Left lung (tissue), 4 donors: ENCODE measurements at regions not wholly inside any gene's neighbourhood (a gene's known extent, or its start where the extent isn't known, plus 50 kb on each side); places are given as distances from the start of the nearest gene placed in this dataset.
A peak's percentile ranks its signal among the peaks of the same experiment; 100 is the strongest.

Experiments used
- ATAC-seq: fragments of 200-7000 bp; cut with Tn5 transposase; one replicate; pipeline ENCODE4 v1.9.1; 2020; ENCODE audit warnings: moderate library complexity
- DNase-seq, 4 donors: peaks; one replicate each; pipeline ENCODE4 v3.0.0-alpha.2; 2013 to 2020
- H3K27ac ChIP-seq, 2 donors: fragments of 200-600 bp; sonication (generic) in 1 of 2; one replicate each; pipeline versions ENCODE4 v1.5.0 to v1.8.0; 2020 to 2021
- H3K27me3 ChIP-seq, 2 donors: fragments of 200-600 bp; sonication (generic) in 1 of 2; one replicate each; pipeline versions ENCODE4 v1.5.0 to v1.8.0; 2020 to 2021
- H3K36me3 ChIP-seq, 2 donors: fragments of 200-600 bp; sonication (generic) in 1 of 2; one replicate each; pipeline versions ENCODE4 v1.5.0 to v1.8.0; 2020 to 2021
- H3K4me1 ChIP-seq, 2 donors: fragments of 200-600 bp; one replicate each; pipeline ENCODE4 v1.8.0; 2021
- H3K4me3 ChIP-seq, 2 donors: fragments of 200-600 bp; sonication (generic) in 1 of 2; one replicate each; pipeline versions ENCODE4 v1.5.0 to v1.8.0; 2020 to 2021; ENCODE audit warnings: mild to moderate bottlenecking in 1 of 2
- H3K9me3 ChIP-seq, 2 donors: fragments of 200-600 bp; sonication (generic) in 1 of 2; one replicate each; pipeline versions ENCODE4 v1.5.0 to v1.8.0; 2020 to 2021
- CTCF ChIP-seq, 2 donors: fragments of 200-600 bp; sonication (generic) in 1 of 2; IDR thresholded peaks; one replicate each; pipeline versions ENCODE4 v1.5.0 to v1.8.0; 2021; ENCODE audit warnings: antibody characterized with exemption in 2 of 2
- intact Hi-C, 2 donors: fragments of 100-400 bp; cut with DNase I; formaldehyde crosslinking; loops; one replicate each; pipeline versions ENCODE4 v1.11.2 to v1.14.2; 2022
- donor health status: DM: no; HTN: yes; CAD: no.
- donor health status: DM: no; HTN: no; CAD: no.

GRCh38 chr5:42301349-42301748 is 121.9 kb upstream of the GHR start:
- DNase-seq (peak in 1 of 4 donors; percentile 4), ATAC-seq (no peak)
- no peaks in the 10 kb centered on the region for H3K27me3 ChIP-seq
- no peak for TF ChIP-seq CTCF (IDR thresholded peaks at IDR 0.05)
- H3K4me1 ChIP-seq = no peaks in the 10 kb centered on the region
- no peak overlapping the region for H3K4me3 ChIP-seq
- peaks cover 0 to 11% of the 10 kb centered on the region in 2 donors for H3K9me3 ChIP-seq
- no peaks in the 10 kb centered on the region for H3K36me3 ChIP-seq
- H3K27ac ChIP-seq = no peak overlapping the region
- intact Hi-C loops = no loop called here

GRCh38 chr5:42302186-42302585 is 121.1 kb upstream of the GHR start:
- DNase-seq (no peak), ATAC-seq (no peak)
- Histone ChIP-seq H3K36me3 (no peaks in the 10 kb centered on the region), H3K4me1 (no peaks in the 10 kb centered on the region), H3K4me3 (no peak overlapping the region), H3K27ac (no peak overlapping the region), H3K9me3 (peaks cover 0 to 4% of the 10 kb centered on the region in 2 donors), H3K27me3 (no peaks in the 10 kb centered on the region)
- intact Hi-C loops = no loop called here
- no peak for TF ChIP-seq CTCF (IDR thresholded peaks at IDR 0.05)

- H3K9me3 ChIP-seq = no peaks in the 10 kb centered on the region
- H3K27me3 ChIP-seq = no peaks in the 10 kb centered on the region
- intact Hi-C loops = no loop called here
- no peak for TF ChIP-seq CTCF (IDR thresholded peaks at IDR 0.05)
- no peaks in the 10 kb centered on the region for H3K4me1 ChIP-seq
- no peak for ATAC-seq
- no peak for DNase-seq
- H3K4me3 ChIP-seq = no peak overlapping the region
- no peaks in the 10 kb centered on the region for H3K36me3 ChIP-seq
- H3K27ac ChIP-seq = no peak overlapping the region
Observed at GRCh38 chr5:42306287-42306686, 117.0 kb upstream of the GHR start.

- TF ChIP-seq CTCF (IDR thresholded peaks at IDR 0.05) = no peak
Observed at GRCh38 chr5:42309865-42310264, 113.4 kb upstream of the GHR start.

GRCh38 chr5:42315214-42315613 is 108.0 kb upstream of the GHR start:
- Histone ChIP-seq H3K36me3 (no peaks in the 10 kb centered on the region), H3K27me3 (no peaks in the 10 kb centered on the region), H3K4me1 (no peaks in the 10 kb centered on the region), H3K9me3 (peaks cover 0 to 27% of the 10 kb centered on the region in 2 donors), H3K27ac (no peak overlapping the region), H3K4me3 (no peak overlapping the region)
- TF ChIP-seq CTCF (IDR thresholded peaks at IDR 0.05) = no peak
- DNase-seq (no peak), ATAC-seq (no peak)
- intact Hi-C loops = no loop called here

More at GRCh38 chr5:42309865-42310264, 113.4 kb upstream of the GHR start:
- ATAC-seq (no peak), DNase-seq (no peak)
- Histone ChIP-seq H3K9me3 (no peaks in the 10 kb centered on the region), H3K4me1 (no peaks in the 10 kb centered on the region), H3K27ac (no peak overlapping the region), H3K4me3 (no peak overlapping the region), H3K27me3 (no peaks in the 10 kb centered on the region), H3K36me3 (no peaks in the 10 kb centered on the region)
- intact Hi-C loops = no loop called here
